Adrenal gland (tissue), 5 donors: ENCODE measurements at regions not wholly inside any gene's neighbourhood (a gene's known extent, or its start where the extent isn't known, plus 50 kb on each side); places are given as distances from the start of the nearest gene placed in this dataset.

Experiments
- POLR2A ChIP-seq, 2 donors: fragments of 450-650 bp; IDR thresholded peaks; one replicate each; pipeline ENCODE4 v1.6.1; 2017; ENCODE audit warnings: antibody characterized with exemption in 2 of 2, mild to moderate bottlenecking in 2 of 2, moderate library complexity in 1 of 2
- TF ChIP-seq, protein P1 (sequence below), 6 experiments: fragments of 450-650 bp in 4 of 6; fragments of 200-600 bp in 2 of 6; sonication (generic) in 1 of 6; IDR thresholded peaks; 1 replicate in 5 of 6; 2 replicates in 1 of 6; pipeline versions ENCODE4 v1.5.1 to v1.8.0; 2016 to 2021; ENCODE audit warnings: antibody characterized with exemption in 6 of 6, mild to moderate bottlenecking in 2 of 6, moderate library complexity in 1 of 6
- donor health status: DM: no; HTN: no; CAD: no.

DNA sequence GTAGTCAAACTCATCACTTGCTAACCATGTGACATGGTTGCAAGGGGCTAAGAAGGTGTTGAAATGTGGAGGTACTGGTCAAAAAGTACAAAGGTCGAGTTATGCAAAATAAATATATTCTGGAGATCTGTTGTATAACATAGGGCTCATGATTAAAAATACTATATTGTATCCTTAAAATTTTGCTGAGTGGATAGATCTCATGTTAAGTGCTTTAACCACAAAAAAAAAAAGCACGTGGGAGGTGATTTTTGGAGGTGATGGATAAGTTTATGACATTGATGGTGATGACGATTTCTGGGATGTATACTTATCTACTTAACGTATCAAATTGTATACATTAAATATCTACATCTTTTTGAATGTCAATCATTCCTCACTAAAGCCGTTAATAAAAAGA is 96.2 kb upstream of the PAPPA start:
- TF ChIP-seq, protein P1, sequence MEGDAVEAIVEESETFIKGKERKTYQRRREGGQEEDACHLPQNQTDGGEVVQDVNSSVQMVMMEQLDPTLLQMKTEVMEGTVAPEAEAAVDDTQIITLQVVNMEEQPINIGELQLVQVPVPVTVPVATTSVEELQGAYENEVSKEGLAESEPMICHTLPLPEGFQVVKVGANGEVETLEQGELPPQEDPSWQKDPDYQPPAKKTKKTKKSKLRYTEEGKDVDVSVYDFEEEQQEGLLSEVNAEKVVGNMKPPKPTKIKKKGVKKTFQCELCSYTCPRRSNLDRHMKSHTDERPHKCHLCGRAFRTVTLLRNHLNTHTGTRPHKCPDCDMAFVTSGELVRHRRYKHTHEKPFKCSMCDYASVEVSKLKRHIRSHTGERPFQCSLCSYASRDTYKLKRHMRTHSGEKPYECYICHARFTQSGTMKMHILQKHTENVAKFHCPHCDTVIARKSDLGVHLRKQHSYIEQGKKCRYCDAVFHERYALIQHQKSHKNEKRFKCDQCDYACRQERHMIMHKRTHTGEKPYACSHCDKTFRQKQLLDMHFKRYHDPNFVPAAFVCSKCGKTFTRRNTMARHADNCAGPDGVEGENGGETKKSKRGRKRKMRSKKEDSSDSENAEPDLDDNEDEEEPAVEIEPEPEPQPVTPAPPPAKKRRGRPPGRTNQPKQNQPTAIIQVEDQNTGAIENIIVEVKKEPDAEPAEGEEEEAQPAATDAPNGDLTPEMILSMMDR (IDR thresholded peaks at IDR 0.05) = no peak
- TF ChIP-seq POLR2A (IDR thresholded peaks at IDR 0.05) = no peak
